22Rv1 (cell line): ENCODE measurements at regions not wholly inside any gene's neighbourhood (a gene's known extent, or its start where the extent isn't known, plus 50 kb on each side); places are given as distances from the start of the nearest gene placed in this dataset.

Experiments
- H3K27ac ChIP-seq: fragments of 450-650 bp; 2 replicates; pipeline ENCODE4 v1.5.1; 2017
- ZFX ChIP-seq: fragments of 450-650 bp; IDR thresholded peaks from 2 replicates; pipeline ENCODE4 v1.6.1; 2017; ENCODE audit warnings: antibody characterized with exemption, borderline replicate concordance
- TF ChIP-seq, protein P1 (sequence below): fragments of 450-650 bp; IDR thresholded peaks from 2 replicates; pipeline ENCODE4 v1.5.1; 2017; ENCODE audit warnings: mild to moderate bottlenecking

DNA sequence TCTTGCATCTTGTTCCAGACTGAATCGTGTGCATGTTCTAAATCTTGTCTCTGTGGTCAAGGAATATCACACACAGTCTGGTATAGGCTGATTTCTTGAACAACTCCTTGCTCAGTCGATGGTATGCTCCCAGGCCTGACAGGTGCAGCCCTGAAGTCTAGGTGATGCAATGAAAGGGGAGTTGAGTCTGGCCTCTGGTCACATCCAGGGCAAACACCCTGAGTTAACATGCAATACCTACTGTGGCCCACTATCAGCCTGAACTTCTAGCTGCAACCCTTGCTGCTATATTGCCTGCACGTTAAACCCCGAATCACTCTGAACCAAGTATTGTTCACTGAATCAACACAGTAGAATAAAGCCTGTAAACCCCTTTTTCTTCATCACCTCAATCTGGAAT is 303.4 kb downstream of the USP25 start:
- TF ChIP-seq, protein P1, sequence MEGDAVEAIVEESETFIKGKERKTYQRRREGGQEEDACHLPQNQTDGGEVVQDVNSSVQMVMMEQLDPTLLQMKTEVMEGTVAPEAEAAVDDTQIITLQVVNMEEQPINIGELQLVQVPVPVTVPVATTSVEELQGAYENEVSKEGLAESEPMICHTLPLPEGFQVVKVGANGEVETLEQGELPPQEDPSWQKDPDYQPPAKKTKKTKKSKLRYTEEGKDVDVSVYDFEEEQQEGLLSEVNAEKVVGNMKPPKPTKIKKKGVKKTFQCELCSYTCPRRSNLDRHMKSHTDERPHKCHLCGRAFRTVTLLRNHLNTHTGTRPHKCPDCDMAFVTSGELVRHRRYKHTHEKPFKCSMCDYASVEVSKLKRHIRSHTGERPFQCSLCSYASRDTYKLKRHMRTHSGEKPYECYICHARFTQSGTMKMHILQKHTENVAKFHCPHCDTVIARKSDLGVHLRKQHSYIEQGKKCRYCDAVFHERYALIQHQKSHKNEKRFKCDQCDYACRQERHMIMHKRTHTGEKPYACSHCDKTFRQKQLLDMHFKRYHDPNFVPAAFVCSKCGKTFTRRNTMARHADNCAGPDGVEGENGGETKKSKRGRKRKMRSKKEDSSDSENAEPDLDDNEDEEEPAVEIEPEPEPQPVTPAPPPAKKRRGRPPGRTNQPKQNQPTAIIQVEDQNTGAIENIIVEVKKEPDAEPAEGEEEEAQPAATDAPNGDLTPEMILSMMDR = no peak
- H3K27ac ChIP-seq = no peak overlapping the region

GRCh38 chr21:16034446-16035190 is 304.8 kb downstream of the USP25 start:
- TF ChIP-seq, protein P1 = no peak
- TF ChIP-seq ZFX = no peak
- peak overlapping the region; percentile 41 for H3K27ac ChIP-seq

DNA sequence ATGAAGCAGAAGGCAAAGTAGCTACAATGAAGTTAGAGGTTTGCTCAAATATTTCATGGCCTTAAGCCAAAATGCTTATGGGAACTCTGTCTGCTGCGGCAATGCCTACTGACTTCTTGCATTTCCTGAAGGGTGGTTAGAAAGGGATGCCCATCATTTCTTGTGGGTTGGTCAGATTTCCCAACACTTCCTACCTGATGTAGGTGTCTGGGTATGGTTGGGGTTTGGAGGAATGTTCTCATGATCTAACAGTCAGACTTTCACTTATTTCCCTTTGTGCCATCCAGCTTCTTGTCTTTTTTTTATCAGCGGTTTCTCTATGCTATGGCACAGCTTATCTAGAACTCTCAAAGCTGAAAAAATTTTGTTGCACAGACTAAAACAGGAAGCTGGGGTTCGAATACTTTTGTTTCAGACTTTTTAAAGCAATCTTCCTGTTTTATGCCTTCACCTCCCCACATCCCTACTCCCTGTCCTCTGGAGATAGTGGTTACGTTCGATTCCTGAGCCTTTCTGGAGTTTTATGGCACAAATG is 307.7 kb downstream of the USP25 start:
- TF ChIP-seq, protein P1 = no peak
- TF ChIP-seq ZFX = no peak
- H3K27ac ChIP-seq = peak overlapping the region; percentile 42

DNA sequence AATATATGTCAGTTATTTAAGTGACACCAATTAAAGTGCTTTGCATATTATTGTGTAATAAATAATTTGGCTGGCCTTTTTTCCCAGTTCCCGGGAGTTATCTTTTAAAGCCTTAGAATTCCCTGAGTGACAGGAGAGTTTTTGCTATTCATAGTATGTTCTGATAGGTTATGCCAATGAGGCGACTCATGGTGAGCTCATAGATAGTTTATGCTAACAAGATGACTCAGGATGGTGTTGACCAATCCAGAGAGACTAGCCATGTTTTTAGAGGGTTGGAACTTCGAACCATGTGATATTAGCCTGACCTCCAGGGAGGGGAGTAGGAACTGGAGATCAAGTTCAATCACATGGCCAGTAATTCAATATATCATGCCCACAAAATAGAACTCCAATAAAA is 310.8 kb downstream of the USP25 start:
- TF ChIP-seq ZFX = no peak
- TF ChIP-seq, protein P1 = no peak
- no peak overlapping the region for H3K27ac ChIP-seq

DNA sequence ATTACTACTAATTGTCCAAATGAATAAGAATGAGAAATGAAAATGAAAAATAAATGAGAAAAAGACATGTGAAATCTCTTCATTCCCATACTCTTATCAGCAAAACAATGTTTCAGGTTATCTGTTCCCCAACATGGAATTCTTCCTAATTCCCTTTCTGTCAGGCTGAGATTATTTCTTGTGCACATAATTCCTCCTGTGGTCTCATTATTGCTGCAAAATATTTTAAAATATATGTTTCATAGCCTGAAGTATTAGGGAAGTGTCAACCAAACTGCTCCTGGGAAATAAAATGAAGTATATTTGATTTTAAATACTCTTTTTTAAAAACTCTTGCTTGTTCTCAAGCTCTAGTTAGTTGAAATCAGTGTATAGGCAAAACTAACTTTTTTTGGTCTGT is 314.9 kb downstream of the USP25 start:
- TF ChIP-seq, protein P1 = no peak
- TF ChIP-seq ZFX = no peak
- no peak overlapping the region for H3K27ac ChIP-seq

- TF ChIP-seq, protein P1 = no peak
- no peak for TF ChIP-seq ZFX
- H3K27ac ChIP-seq = no peak overlapping the region
These were observed 317.0 kb downstream of the USP25 start for GRCh38 chr21:16046656-16047330.

DNA sequence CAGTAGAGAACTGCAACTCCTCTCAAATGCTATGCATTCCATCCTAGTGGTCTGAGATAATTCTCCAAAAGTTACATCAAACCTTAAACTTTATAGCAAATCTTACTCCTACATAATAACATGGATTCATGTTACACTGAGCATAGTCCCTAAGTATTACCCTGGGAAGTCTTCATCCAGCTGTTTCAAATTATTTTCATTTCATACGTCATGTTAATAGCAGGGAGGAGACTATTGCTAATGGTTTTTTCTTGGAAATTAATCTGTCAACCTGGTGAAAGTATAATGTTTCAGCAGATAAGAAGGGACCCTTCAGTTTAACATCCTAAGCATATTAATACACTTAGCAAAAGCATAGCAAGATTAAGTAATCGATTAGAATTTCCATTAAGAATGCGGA is 318.1 kb downstream of the USP25 start:
- no peak for TF ChIP-seq ZFX
- no peak overlapping the region for H3K27ac ChIP-seq
